ENCODE measurements at regions not wholly inside any gene's neighbourhood (a gene's known extent, or its start where the extent isn't known, plus 50 kb on each side); places are given as distances from the start of the nearest gene placed in this dataset.

DNA sequence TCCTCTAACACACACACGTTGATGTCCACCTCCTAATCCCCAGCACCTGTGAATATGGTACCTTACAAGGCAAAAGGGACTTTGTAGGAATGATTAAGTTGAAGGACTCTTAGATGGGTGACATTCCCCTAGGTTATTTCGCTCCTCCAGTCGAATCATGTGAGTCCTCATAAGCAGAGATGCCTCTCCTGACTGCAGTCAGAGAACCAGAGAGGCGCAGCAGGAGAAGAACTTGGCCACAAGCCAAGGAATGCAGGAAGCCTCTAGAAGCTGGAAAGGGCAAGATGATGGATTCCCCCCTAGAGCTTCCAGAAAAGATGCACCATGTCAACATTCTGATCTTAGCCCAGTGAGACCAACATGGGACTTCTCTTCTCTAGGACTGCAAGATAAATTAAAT is 133.1 kb upstream of the PTPRT start:
- no peak overlapping the region for H3K27ac ChIP-seq (ENCODE audit: extremely low read depth, low read depth, low read length)
- H3K4me3 ChIP-seq (ENCODE audit: low read depth, low read length) = no peak overlapping the region
- ChIA-PET POLR2A (no interaction called here), CTCF (no interaction called here)
- TF ChIP-seq, protein P1, sequence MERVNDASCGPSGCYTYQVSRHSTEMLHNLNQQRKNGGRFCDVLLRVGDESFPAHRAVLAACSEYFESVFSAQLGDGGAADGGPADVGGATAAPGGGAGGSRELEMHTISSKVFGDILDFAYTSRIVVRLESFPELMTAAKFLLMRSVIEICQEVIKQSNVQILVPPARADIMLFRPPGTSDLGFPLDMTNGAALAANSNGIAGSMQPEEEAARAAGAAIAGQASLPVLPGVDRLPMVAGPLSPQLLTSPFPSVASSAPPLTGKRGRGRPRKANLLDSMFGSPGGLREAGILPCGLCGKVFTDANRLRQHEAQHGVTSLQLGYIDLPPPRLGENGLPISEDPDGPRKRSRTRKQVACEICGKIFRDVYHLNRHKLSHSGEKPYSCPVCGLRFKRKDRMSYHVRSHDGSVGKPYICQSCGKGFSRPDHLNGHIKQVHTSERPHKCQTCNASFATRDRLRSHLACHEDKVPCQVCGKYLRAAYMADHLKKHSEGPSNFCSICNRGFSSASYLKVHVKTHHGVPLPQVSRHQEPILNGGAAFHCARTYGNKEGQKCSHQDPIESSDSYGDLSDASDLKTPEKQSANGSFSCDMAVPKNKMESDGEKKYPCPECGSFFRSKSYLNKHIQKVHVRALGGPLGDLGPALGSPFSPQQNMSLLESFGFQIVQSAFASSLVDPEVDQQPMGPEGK (tag by site-specific recombination; IDR thresholded peaks at IDR 0.05) = no peak
- TF ChIP-seq GLIS1 (tag by site-specific recombination; IDR thresholded peaks at IDR 0.05) = peak; percentile 21
- TF ChIP-seq TRIM28 (IDR thresholded peaks at IDR 0.05; ENCODE audit: borderline replicate concordance, low read length) = no peak
- TF ChIP-seq ZNF138 (tag by site-specific recombination; IDR thresholded peaks at IDR 0.05; ENCODE audit: borderline replicate concordance) = no peak
- no peaks in the 10 kb centered on the region for H3K9me3 ChIP-seq (ENCODE audit: control insufficient read depth, insufficient read depth, low read depth, low read length)
- H3K4me1 ChIP-seq (ENCODE audit: control insufficient read depth, insufficient read depth, low read length) = no peaks in the 10 kb centered on the region
- no peaks in the 10 kb centered on the region for H3K36me3 ChIP-seq (ENCODE audit: control insufficient read depth in 2 of 2, insufficient read depth in 1 of 2, low read length in 2 of 2)

DNA sequence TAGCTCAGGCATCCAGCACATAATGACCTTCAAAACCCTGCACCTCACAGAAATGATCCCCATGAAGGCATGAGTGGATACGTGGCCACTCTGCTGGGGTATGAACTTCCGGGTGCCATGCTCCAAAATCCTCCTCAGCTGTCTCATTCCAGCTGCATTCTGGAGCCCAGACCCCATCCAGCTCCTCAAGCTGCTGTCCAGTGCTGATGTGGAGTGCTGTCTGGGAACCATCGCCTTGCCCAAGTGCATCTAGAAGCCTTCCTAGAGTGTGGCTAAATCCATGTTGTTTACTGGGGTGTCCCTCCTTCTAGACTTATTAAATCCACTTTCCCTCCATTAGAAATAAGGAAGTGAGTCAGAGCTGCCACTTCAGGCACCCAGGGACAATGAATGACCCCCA is 130.8 kb upstream of the PTPRT start:
- ChIA-PET CTCF (interaction anchor here (0.5 to 0.6 kb wide), 2 partner anchors 44 to 184 kb away, joined by 3 read pairs; no protein-coding TSS in a partner anchor), POLR2A (no interaction called here)
- no peaks in the 10 kb centered on the region for H3K4me1 ChIP-seq (ENCODE audit: control insufficient read depth, insufficient read depth, low read length)

DNA sequence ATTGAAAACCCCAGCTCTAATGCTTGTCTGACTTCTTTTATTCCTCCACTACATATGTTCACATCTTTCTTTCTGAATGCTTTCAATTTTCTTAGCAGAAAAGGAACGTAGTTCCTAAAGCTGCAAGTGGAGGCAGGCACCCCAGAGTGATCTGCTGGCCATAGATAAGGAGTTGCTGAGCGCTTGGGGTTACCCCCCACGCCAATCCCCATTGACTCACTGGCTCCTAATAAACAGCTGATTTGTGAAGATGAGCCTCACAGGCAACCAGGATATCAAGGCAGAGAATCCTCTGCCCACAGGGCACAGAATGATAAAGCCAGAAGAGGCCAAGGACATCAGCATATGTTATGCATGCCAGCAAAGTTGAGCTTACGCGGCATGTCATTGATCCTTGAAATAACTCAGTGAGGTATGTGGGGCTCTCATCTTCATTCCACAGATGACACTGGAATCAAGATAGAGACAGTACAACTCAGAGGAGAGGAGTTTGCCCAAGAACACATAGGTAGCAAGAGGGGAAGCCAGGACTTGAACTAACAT is 129.1 kb upstream of the PTPRT start:
- H3K4me3 ChIP-seq (ENCODE audit: low read depth, low read length) = no peak overlapping the region
- H3K27ac ChIP-seq (ENCODE audit: extremely low read depth, low read depth, low read length) = no peak overlapping the region
- no peaks in the 10 kb centered on the region for H3K9me3 ChIP-seq (ENCODE audit: control insufficient read depth, insufficient read depth, low read depth, low read length)
- TF ChIP-seq ZNF777 (tag by site-specific recombination; IDR thresholded peaks at IDR 0.05; ENCODE audit: borderline replicate concordance) (no peak), ZNF335 (tag by site-specific recombination; conservative IDR thresholded peaks at IDR 0.05) (no peak), ZNF37A (tag by site-specific recombination; IDR thresholded peaks at IDR 0.05) (no peak), ZNF433 (tag by site-specific recombination; IDR thresholded peaks at IDR 0.05; ENCODE audit: low read depth) (no peak), ZNF366 (tag by site-specific recombination; conservative IDR thresholded peaks at IDR 0.05) (no peak)
- POLR2A ChIA-PET = no interaction called here
- CTCF ChIA-PET = no interaction called here
- H3K36me3 ChIP-seq (ENCODE audit: control insufficient read depth in 2 of 2, insufficient read depth in 1 of 2, low read length in 2 of 2) = no peaks in the 10 kb centered on the region
- H3K4me1 ChIP-seq (ENCODE audit: control insufficient read depth, insufficient read depth, low read length) = no peaks in the 10 kb centered on the region

More for the DNA sequence above, 130.8 kb upstream of the PTPRT start:
- Histone ChIP-seq H3K4me3 (ENCODE audit: low read depth, low read length) (no peak overlapping the region), H3K27ac (ENCODE audit: extremely low read depth, low read depth, low read length) (no peak overlapping the region), H3K36me3 (ENCODE audit: control insufficient read depth in 2 of 2, insufficient read depth in 1 of 2, low read length in 2 of 2) (no peaks in the 10 kb centered on the region), H3K9me3 (ENCODE audit: control insufficient read depth, insufficient read depth, low read depth, low read length) (no peaks in the 10 kb centered on the region)
- TF ChIP-seq, protein P2, sequence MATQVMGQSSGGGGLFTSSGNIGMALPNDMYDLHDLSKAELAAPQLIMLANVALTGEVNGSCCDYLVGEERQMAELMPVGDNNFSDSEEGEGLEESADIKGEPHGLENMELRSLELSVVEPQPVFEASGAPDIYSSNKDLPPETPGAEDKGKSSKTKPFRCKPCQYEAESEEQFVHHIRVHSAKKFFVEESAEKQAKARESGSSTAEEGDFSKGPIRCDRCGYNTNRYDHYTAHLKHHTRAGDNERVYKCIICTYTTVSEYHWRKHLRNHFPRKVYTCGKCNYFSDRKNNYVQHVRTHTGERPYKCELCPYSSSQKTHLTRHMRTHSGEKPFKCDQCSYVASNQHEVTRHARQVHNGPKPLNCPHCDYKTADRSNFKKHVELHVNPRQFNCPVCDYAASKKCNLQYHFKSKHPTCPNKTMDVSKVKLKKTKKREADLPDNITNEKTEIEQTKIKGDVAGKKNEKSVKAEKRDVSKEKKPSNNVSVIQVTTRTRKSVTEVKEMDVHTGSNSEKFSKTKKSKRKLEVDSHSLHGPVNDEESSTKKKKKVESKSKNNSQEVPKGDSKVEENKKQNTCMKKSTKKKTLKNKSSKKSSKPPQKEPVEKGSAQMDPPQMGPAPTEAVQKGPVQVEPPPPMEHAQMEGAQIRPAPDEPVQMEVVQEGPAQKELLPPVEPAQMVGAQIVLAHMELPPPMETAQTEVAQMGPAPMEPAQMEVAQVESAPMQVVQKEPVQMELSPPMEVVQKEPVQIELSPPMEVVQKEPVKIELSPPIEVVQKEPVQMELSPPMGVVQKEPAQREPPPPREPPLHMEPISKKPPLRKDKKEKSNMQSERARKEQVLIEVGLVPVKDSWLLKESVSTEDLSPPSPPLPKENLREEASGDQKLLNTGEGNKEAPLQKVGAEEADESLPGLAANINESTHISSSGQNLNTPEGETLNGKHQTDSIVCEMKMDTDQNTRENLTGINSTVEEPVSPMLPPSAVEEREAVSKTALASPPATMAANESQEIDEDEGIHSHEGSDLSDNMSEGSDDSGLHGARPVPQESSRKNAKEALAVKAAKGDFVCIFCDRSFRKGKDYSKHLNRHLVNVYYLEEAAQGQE (tag by site-specific recombination; IDR thresholded peaks at IDR 0.05) = peak; percentile 81
- TF ChIP-seq, protein P3, sequence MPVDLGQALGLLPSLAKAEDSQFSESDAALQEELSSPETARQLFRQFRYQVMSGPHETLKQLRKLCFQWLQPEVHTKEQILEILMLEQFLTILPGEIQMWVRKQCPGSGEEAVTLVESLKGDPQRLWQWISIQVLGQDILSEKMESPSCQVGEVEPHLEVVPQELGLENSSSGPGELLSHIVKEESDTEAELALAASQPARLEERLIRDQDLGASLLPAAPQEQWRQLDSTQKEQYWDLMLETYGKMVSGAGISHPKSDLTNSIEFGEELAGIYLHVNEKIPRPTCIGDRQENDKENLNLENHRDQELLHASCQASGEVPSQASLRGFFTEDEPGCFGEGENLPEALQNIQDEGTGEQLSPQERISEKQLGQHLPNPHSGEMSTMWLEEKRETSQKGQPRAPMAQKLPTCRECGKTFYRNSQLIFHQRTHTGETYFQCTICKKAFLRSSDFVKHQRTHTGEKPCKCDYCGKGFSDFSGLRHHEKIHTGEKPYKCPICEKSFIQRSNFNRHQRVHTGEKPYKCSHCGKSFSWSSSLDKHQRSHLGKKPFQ (tag by site-specific recombination; IDR thresholded peaks at IDR 0.05) = no peak

DNA sequence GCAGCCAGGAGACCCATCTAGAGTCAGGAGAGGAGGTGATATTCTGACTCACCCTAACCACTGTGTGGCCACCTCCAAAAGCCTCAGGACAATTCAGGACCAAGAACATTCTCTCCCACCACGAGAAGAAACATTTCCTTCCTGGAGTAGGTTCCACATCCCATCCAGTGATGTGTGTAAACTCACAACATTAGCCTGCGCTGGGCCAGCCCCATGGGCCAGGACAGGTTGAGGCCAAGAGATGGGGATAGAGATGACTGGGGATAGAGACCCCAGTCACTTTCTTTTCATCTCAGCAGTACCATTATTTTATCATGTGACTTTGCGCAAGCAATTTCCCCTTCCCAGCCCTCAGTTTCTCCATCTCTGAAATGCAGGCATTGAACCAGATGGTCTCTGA is 126.6 kb upstream of the PTPRT start:
- CTCF ChIA-PET = no interaction called here
- POLR2A ChIA-PET = no interaction called here

More for the DNA sequence above, 126.6 kb upstream of the PTPRT start:
- no peaks in the 10 kb centered on the region for H3K36me3 ChIP-seq (ENCODE audit: control insufficient read depth in 2 of 2, insufficient read depth in 1 of 2, low read length in 2 of 2)
- H3K9me3 ChIP-seq (ENCODE audit: control insufficient read depth, insufficient read depth, low read depth, low read length) = no peaks in the 10 kb centered on the region
- TF ChIP-seq ZNF596 (tag by site-specific recombination; IDR thresholded peaks at IDR 0.05) (no peak), ZNF416 (tag by site-specific recombination; IDR thresholded peaks at IDR 0.05) (no peak), ZNF621 (tag by site-specific recombination; IDR thresholded peaks at IDR 0.05) (no peak), ZNF23 (tag by site-specific recombination; IDR thresholded peaks at IDR 0.05; ENCODE audit: borderline replicate concordance) (no peak)
- no peak overlapping the region for H3K4me3 ChIP-seq (ENCODE audit: low read depth, low read length)
- H3K27ac ChIP-seq (ENCODE audit: extremely low read depth, low read depth, low read length) = no peak overlapping the region
- no peaks in the 10 kb centered on the region for H3K4me1 ChIP-seq (ENCODE audit: control insufficient read depth, insufficient read depth, low read length)

Data from HEK293 (cell line).